GM23338 (cell line): ENCODE measurements at regions not wholly inside any gene's neighbourhood (a gene's known extent, or its start where the extent isn't known, plus 50 kb on each side); places are given as distances from the start of the nearest gene placed in this dataset.

Experiments used
- ATAC-seq: fragments of 200-7000 bp; cut with Tn5 transposase; 3 replicates; pipeline ENCODE4 v1.9.1; 2020
- DNase-seq: peaks from one replicate; pipeline ENCODE4 v3.0.0-alpha.2; 2015; ENCODE audit warnings: low spot score
- H2AFZ ChIP-seq: fragments of 200-600 bp; sonication (generic); 2 replicates; pipeline ENCODE4 v1.8.0; 2016; ENCODE audit warnings: antibody characterized with exemption, mild to moderate bottlenecking, moderate library complexity
- H3F3A ChIP-seq: fragments of 200-600 bp; sonication (generic); replicated peaks from 2 replicates; pipeline ENCODE4 v1.8.0; 2017; ENCODE audit warnings: antibody characterized with exemption, mixed run types, low read depth
- H3K27ac ChIP-seq: fragments of 200-600 bp; sonication (generic); 2 replicates; pipeline ENCODE4 v1.6.1; 2016; ENCODE audit warnings: low read depth
- H3K27me3 ChIP-seq: fragments of 200-600 bp; sonication (generic); 2 replicates; pipeline ENCODE4 v1.8.0; 2016; ENCODE audit warnings: mild to moderate bottlenecking, mixed run types, moderate library complexity; ENCODE audit not compliant: insufficient read depth
- H3K36me3 ChIP-seq: fragments of 200-600 bp; sonication (generic); 2 replicates; pipeline ENCODE4 v1.8.0; 2016; ENCODE audit warnings: mild to moderate bottlenecking; ENCODE audit not compliant: insufficient read depth
- H3K4me1 ChIP-seq: fragments of 200-600 bp; sonication (generic); 2 replicates; pipeline ENCODE4 v1.8.0; 2016; ENCODE audit warnings: mild to moderate bottlenecking, moderate library complexity; ENCODE audit not compliant: insufficient read depth
- H3K4me2 ChIP-seq: fragments of 200-600 bp; sonication (generic); 2 replicates; pipeline ENCODE4 v1.7.1; 2017; ENCODE audit warnings: mixed run types
- H3K4me3 ChIP-seq: fragments of 200-600 bp; sonication (generic); 2 replicates; pipeline ENCODE4 v1.6.1; 2016; ENCODE audit warnings: mixed run types
- H3K79me2 ChIP-seq: fragments of 200-600 bp; sonication (generic); replicated peaks from 2 replicates; pipeline ENCODE4 v1.8.0; 2017; ENCODE audit warnings: mild to moderate bottlenecking; ENCODE audit not compliant: insufficient read depth
- H3K9me2 ChIP-seq: fragments of 200-600 bp; sonication (generic); 2 replicates; pipeline ENCODE4 v1.8.0; 2017; ENCODE audit not compliant: insufficient read depth
- H4K20me1 ChIP-seq: fragments of 200-600 bp; sonication (generic); replicated peaks from 2 replicates; pipeline ENCODE4 v1.8.0; 2017; ENCODE audit warnings: mild to moderate bottlenecking; ENCODE audit not compliant: insufficient read depth
- H3K27ac Mint-ChIP-seq: 2 replicates; pipeline ENCODE4 v1.8.0; 2020; ENCODE audit warnings: inconsistent platforms, mild to moderate bottlenecking, moderate library complexity, mixed read lengths
- H3K27me3 Mint-ChIP-seq: 3 replicates; pipeline ENCODE4 v1.8.0; 2022; ENCODE audit warnings: low read depth, mild to moderate bottlenecking, moderate library complexity, mixed read lengths, inconsistent platforms; ENCODE audit not compliant: insufficient read depth, poor library complexity
- H3K36me3 Mint-ChIP-seq: 3 replicates; pipeline ENCODE4 v1.8.0; 2021; ENCODE audit warnings: low read depth, mild to moderate bottlenecking, inconsistent platforms, moderate library complexity, mixed read lengths
- H3K4me1 Mint-ChIP-seq: 3 replicates; pipeline ENCODE4 v1.8.0; 2020; ENCODE audit warnings: mild to moderate bottlenecking, inconsistent platforms, mixed read lengths
- H3K4me3 Mint-ChIP-seq: 3 replicates; pipeline ENCODE4 v1.8.0; 2021; ENCODE audit warnings: moderate library complexity, mild to moderate bottlenecking, inconsistent platforms, mixed read lengths
- H3K9me3 Mint-ChIP-seq: 3 replicates; pipeline ENCODE4 v1.8.0; 2020; ENCODE audit warnings: moderate library complexity, mild to moderate bottlenecking, inconsistent platforms, mixed read lengths
- CREB1 ChIP-seq: fragments of 250-450 bp; sonication (Bioruptor Pico); IDR thresholded peaks from 2 replicates; pipeline ENCODE4 v1.5.0; 2020; ENCODE audit warnings: low read depth, mild to moderate bottlenecking, moderate library complexity
- EZH2 ChIP-seq: fragments of 200-600 bp; sonication (generic); IDR thresholded peaks from one replicate; pipeline ENCODE4 v1.8.0; 2017; ENCODE audit warnings: antibody characterized with exemption, mild to moderate bottlenecking, low read depth; ENCODE audit not compliant: unreplicated experiment
- EZH2phosphoT487 ChIP-seq: fragments of 200-600 bp; sonication (generic); IDR thresholded peaks from one replicate; pipeline ENCODE4 v1.8.1; 2018; ENCODE audit warnings: antibody characterized with exemption; ENCODE audit not compliant: unreplicated experiment
- JUNB ChIP-seq: IDR thresholded peaks from one replicate; pipeline ENCODE4 v1.6.1; 2016; ENCODE audit warnings: antibody characterized with exemption; ENCODE audit not compliant: unreplicated experiment
- NANOG ChIP-seq: IDR thresholded peaks from 2 replicates; pipeline ENCODE4 v1.6.1; 2016; ENCODE audit warnings: antibody characterized with exemption, borderline replicate concordance
- POLR2AphosphoS5 ChIP-seq: IDR thresholded peaks from 2 replicates; pipeline ENCODE4 v1.6.1; 2016; ENCODE audit warnings: antibody characterized with exemption, low read depth
- REST ChIP-seq: IDR thresholded peaks from one replicate; pipeline ENCODE4 v1.6.1; 2018; ENCODE audit warnings: antibody characterized with exemption; ENCODE audit not compliant: unreplicated experiment
- STAT1 ChIP-seq: IDR thresholded peaks from one replicate; pipeline ENCODE4 v1.6.1; 2016; ENCODE audit warnings: antibody characterized with exemption; ENCODE audit not compliant: unreplicated experiment
- ZNF114 ChIP-seq: fragments of 250-450 bp; sonication (Bioruptor Pico); IDR thresholded peaks from 2 replicates; pipeline ENCODE4 v1.5.0; 2020; ENCODE audit warnings: mild to moderate bottlenecking, moderate library complexity
- ZNF331 ChIP-seq: fragments of 250-450 bp; sonication (Bioruptor Pico); IDR thresholded peaks from 2 replicates; pipeline ENCODE4 v1.5.0; 2020; ENCODE audit warnings: low read depth, mild to moderate bottlenecking, moderate library complexity
- ZNF462 ChIP-seq: fragments of 250-450 bp; sonication (Bioruptor Pico); IDR thresholded peaks from 2 replicates; pipeline ENCODE4 v1.5.0; 2020; ENCODE audit warnings: mild to moderate bottlenecking, moderate library complexity
- TF ChIP-seq, protein P1 (sequence below): IDR thresholded peaks from 2 replicates; pipeline ENCODE4 v1.6.1; 2016; ENCODE audit warnings: antibody characterized with exemption
- TF ChIP-seq, protein P2 (sequence below), 2 experiments: fragments of 200-600 bp in 1 of 2; sonication (generic) in 1 of 2; conservative IDR thresholded peaks; 2 replicates each; pipeline versions ENCODE4 v1.5.1 to v1.6.1; 2016 to 2017; ENCODE audit warnings: antibody characterized with exemption in 2 of 2, low read depth in 2 of 2, mild to moderate bottlenecking in 2 of 2, moderate library complexity in 1 of 2

DNA sequence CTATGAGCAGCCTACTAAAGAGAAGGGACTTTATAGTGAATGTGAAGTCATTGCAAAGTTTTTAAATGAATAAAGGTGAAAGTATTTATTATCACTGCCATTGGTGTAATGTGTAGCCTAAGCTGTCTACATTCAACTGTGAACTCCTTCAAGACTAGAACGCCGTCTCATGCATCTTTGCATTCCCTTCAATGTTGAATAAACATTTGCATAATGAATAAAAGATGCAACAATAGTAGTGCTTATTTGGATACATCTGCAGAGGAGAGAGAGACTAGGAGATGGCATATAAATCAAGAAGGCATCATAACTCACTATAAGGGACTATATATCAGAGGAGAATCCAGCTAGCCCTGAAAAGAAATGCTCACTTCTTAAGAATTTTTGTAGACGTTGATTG lies 1623.8 kb upstream of the TENM3 start:
- H3K27me3 Mint-ChIP-seq = no peaks in the 10 kb centered on the region
- H3K9me3 Mint-ChIP-seq = no peaks in the 10 kb centered on the region
- Histone ChIP-seq H3K27ac (no peak overlapping the region), H3K4me1 (peaks cover 1% of the 10 kb centered on the region), H3K9me2 (peaks cover 3% of the 10 kb centered on the region; the same call in 1 of the 2 replicates), H3K27me3 (no peaks in the 10 kb centered on the region), H3K36me3 (no peaks in the 10 kb centered on the region), H2AFZ (no peak overlapping the region), H3F3A (no peaks in the 10 kb centered on the region), H3K4me2 (no peak overlapping the region), H3K79me2 (no peaks in the 10 kb centered on the region), H4K20me1 (no peaks in the 10 kb centered on the region), H3K4me3 (no peak overlapping the region)
- DNase-seq (no peak), ATAC-seq (no peak)
- no peak for TF ChIP-seq CREB1 (CRISPR knock-in tag)
- TF ChIP-seq POLR2AphosphoS5 = no peak
- TF ChIP-seq JUNB = no peak
- no peak for TF ChIP-seq REST
- TF ChIP-seq, protein P1, sequence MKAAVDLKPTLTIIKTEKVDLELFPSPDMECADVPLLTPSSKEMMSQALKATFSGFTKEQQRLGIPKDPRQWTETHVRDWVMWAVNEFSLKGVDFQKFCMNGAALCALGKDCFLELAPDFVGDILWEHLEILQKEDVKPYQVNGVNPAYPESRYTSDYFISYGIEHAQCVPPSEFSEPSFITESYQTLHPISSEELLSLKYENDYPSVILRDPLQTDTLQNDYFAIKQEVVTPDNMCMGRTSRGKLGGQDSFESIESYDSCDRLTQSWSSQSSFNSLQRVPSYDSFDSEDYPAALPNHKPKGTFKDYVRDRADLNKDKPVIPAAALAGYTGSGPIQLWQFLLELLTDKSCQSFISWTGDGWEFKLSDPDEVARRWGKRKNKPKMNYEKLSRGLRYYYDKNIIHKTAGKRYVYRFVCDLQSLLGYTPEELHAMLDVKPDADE = no peak
- TF ChIP-seq STAT1 = no peak
- no peak for TF ChIP-seq ZNF462 (CRISPR knock-in tag)
- TF ChIP-seq, protein P2, sequence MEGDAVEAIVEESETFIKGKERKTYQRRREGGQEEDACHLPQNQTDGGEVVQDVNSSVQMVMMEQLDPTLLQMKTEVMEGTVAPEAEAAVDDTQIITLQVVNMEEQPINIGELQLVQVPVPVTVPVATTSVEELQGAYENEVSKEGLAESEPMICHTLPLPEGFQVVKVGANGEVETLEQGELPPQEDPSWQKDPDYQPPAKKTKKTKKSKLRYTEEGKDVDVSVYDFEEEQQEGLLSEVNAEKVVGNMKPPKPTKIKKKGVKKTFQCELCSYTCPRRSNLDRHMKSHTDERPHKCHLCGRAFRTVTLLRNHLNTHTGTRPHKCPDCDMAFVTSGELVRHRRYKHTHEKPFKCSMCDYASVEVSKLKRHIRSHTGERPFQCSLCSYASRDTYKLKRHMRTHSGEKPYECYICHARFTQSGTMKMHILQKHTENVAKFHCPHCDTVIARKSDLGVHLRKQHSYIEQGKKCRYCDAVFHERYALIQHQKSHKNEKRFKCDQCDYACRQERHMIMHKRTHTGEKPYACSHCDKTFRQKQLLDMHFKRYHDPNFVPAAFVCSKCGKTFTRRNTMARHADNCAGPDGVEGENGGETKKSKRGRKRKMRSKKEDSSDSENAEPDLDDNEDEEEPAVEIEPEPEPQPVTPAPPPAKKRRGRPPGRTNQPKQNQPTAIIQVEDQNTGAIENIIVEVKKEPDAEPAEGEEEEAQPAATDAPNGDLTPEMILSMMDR (conservative IDR thresholded peaks at IDR 0.05; ENCODE audit: low read depth in 2 of 2) = no peak
- no peak for TF ChIP-seq ZNF331 (CRISPR knock-in tag)
- no peak for TF ChIP-seq EZH2
- no peak for TF ChIP-seq NANOG
- no peak for TF ChIP-seq ZNF114 (CRISPR knock-in tag)
- TF ChIP-seq EZH2phosphoT487 = no peak
- H3K36me3 Mint-ChIP-seq = no peaks in the 10 kb centered on the region
- H3K4me3 Mint-ChIP-seq = no peak overlapping the region
- no peak overlapping the region for H3K27ac Mint-ChIP-seq
- peaks cover 11% of the 10 kb centered on the region for H3K4me1 Mint-ChIP-seq
